NCI-H1436 (cell line): ENCODE measurements at regions not wholly inside any gene's neighbourhood (a gene's known extent, or its start where the extent isn't known, plus 50 kb on each side); places are given as distances from the start of the nearest gene placed in this dataset.

ENCODE experiments used
- DNase-seq: peaks from one replicate; lab custom pipeline; 2025; lab: John Stamatoyannopoulos, UW

DNA sequence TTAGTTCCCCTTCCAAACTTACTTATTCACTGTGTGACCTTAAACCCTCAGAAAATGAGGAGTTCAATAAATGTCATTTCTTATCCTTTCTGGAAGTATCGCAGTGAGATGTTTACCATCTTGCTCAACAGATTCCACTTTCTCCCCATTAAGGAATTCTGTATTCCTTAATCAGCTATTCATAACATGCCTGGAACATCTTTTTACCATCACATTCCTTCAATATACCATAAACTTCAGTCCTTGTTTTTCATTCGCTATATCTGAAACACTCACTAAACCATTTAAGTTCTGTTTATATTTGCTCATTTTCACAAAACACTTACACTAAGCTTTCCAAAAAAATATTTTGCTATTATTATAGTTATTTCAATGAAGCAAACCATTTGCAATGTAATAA lies 1158.6 kb downstream of the CDH12 start:
- DNase-seq = no peak

DNA sequence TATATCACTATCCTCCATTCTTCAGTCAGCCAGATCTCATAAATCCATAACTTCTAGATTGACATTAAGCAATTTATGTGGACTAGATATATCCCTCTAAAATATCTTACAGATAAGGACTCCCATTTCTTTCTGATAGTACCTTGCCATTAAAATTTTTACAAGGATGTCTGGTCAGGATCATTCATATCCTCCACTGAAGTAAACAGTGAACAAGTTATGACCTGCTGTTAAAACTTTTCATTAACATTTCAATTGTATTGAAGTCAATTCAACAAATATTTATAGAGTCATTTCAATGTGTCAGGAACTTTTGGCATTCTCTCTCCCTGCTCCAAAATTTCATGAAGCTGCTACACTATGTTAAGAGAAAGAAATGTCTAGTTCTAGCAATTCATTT lies 1159.6 kb downstream of the CDH12 start:
- no peak for DNase-seq

DNA sequence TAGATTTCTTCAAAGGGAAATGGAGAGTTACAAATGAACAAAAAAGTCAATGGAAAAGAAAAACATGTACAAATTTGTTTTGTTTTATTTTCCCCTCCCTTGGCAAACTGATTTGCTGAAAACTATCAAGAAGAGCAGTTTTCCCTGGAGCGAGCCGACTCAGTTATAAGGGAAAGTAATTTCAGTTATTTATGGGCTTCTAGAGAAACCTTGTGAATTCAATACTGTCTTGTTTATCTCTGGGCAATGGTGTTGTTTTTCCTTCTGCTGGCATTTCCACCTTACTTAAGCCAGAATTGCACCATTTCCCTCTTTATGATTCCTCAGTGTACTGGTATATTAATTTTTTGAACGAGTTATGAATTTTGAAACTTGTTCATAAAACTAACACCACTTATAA lies 1163.6 kb downstream of the CDH12 start:
- DNase-seq = no peak

DNA sequence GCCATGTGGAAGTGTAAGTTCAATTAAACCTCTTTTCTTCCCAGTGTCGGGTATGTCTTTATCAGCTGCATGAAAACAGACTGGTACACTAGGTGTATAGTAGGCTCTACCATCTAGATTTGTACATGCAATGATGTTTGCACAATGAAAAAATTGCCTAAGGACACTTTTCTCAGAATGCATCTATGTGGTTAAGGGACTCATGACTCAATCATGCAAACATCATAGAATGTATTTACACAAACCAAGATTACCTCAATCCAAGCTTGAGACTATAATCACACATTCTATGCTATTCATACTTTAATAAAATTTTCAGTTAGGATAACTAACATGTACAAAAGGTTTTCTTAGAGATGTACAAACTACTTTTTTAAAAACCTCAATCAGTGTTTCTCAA lies 1164.5 kb downstream of the CDH12 start:
- DNase-seq = no peak

DNA sequence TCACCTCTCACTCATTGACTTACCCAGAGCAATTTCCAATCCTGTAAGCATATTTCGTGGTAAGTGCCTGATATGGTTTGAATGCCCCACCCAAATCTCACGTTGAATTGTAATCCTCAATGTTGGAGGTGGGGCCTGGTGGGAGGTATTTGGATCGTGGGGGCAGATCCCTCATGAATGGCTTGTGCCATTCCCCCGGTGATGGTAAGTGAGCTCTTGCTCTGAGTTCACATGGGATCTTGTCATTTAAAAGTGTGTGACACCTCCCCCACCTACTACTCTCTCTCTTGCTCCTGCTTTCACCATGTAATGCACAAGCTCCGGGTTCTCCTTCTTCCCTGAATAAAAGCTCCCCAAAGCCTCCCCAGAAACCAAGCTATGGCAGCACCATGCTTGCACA lies 1165.5 kb downstream of the CDH12 start:
- DNase-seq = no peak

DNA sequence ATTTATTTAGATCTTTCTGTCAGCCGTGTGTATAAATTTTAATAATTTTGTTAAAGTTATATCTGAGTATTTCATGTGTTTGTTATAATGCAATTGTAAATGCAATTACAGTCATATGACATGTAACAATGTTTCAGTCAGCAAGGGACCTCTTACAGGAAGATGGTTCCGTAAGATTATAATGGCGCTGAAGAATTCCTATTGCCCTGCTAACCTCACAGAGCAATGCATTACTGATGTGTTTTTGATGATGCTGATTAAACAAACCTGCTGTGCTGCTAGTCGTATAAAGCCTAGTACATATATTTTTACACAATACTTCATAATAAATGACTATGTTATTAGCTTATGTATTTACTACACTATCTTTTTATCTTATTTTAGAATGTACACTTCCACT lies 1166.4 kb downstream of the CDH12 start:
- DNase-seq = no peak

DNA sequence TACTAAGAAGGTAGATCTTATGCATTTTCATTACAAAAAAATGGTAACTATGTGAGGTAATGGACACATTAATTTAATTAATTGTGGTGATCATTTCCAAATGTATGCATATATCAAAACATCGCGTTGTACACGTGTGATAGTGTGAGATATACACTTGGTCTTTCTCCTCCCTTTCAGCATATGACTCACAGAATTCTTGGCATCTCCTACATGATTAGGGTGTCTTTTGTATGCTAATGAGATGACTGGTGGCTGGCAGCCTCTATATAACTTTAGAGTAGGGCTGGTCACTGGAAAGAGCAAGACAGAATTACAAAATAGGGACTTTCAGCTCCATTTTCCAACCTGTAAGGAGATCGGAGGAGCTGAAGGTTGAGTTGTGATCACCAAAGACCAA lies 1167.6 kb downstream of the CDH12 start:
- DNase-seq = no peak

DNA sequence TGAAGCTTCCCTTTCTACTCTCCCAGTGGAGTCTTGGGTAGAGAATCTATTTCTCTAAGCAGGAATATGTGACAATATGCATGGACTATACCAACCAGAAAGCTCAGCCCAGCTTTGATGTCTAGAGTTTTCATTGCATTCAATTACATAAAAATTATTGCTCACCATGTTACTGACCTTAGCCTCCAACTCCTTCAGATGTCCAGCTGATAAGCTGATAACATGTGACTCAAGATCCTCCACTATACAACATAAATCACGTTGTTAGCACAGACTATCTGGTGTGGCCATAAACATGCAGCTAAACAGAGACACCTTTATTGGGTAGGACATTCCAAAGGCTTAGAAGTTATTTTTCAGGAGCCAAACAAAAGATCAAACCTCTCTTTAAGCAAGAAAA lies 1168.2 kb downstream of the CDH12 start:
- DNase-seq = no peak

DNA sequence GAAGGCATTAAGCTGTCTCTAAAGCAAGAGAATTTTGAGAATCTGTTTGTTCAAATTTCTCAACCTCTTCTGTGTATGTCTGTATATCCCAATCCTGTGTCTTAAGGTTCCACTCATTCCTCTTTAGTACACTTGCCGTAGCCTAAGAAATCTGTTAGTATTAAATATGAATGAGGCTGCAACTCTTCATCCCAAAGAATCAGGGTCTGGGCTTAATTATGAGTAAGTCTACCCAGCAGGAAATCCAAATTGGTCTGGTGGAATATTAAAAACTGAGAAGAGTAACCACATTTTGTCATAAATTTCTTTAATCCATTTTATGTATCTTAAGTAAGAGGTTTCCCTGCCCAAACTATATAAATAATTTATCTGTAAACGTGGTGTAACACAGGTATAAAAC lies 1171.2 kb downstream of the CDH12 start:
- no peak for DNase-seq

DNA sequence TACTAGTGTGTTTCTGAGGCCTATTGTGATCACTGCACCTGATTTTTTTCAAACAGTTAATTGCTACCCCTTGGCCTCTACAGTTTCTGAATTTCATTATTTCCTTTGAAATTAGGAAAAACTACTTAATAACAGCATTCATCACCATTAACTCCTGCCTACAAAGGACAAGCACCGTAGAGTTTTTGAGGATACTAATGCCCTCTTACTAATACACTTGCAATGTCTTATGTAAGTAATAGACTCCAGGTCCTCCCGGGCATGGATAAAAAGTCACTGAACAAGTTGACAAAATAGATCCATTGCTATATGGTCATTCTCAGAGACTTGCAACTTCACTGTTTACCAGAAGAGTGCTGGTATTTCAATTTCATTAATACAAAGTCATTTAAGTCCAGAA lies 1172.5 kb downstream of the CDH12 start:
- no peak for DNase-seq

DNA sequence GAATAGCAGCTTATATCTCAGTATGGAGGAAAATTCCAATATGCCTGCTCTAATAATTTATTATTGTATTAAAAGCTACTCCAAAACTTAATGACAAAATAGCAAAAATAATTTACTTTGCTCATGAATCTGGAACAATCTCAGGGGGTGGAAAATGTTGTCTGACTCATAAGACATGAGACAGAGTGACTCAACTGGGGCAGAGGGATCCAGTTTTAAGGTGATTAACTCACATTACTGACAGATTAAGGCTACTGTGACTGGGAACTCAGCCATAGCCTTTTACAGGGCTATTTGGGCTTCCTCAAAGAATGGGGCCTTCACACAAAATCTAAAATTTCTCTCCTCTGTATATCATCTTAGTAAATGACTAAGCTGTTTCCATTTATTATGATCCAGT lies 1172.9 kb downstream of the CDH12 start:
- DNase-seq = no peak

DNA sequence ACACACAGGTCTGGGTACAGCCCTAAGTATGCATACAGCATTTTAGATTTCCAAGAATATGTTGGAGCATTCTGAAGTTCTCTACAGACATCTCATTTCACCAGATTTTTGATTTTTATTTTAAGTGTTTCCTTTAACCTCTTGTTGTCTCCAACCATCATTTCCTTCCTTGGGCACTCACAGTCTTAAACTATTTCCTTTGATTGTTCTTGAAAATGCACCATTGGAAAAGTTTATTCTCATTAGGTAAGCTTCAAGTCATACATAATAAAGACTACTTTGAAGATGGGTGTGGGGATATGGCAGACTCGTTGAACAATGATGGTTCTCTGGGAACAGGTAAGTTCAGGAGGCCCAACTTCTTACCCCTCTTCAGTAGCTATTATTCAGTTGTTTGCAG lies 1174.6 kb downstream of the CDH12 start:
- no peak for DNase-seq

DNA sequence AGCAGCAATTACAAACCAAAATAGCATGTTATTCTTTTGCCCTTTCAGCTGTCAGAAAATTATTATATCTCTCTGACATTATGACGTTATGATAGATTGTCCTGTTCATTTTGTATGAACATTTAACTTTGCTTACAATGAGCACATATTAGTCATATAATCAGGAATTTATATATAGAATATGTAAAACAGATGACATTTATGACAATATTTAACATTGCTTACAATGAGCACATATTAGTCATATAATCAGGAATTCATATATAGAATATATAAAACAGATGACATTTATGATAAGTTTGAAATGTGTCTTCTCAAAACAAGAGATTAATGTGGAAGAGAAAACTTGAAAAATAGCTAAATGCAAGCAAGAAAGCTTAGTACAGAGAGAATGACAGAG lies 1180.2 kb downstream of the CDH12 start:
- DNase-seq = no peak

DNA sequence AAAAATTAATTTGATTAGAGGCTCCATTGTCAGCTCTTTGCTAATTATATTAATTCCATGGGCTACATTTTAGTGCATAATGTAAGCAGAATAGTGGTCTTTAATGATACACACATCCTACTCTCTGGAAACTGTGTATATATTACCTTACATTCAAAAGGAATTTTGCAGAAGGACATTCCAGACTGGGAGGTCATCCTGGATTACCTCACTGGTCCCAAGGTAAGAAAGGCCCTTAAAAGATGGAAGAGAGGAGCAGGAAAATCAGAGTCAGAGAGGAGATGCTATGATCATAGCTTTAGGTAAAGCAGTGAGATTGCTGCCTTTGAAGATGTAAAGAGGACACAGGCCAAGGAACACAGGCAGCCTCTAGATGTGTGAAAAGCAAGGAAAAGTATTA lies 1180.8 kb downstream of the CDH12 start:
- DNase-seq = no peak

DNA sequence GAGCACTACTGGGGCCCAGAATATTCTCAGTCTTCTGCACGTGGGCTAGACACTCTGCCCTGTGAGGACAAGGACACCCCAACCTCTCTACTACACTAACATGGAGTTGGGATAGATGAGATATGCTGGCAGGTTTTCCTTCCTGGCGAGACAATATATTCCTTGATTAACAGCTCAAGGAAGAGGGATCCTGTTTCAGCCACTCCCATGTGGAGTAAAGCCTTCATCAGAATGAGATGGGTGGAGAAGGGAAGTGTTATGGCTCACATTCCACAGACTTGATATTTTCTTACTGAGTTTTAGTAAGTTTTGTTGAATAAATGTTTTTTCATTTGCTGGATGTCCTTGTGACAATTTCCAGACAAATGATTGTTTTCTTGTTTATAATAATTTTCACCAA lies 1187.6 kb downstream of the CDH12 start:
- DNase-seq = no peak

DNA sequence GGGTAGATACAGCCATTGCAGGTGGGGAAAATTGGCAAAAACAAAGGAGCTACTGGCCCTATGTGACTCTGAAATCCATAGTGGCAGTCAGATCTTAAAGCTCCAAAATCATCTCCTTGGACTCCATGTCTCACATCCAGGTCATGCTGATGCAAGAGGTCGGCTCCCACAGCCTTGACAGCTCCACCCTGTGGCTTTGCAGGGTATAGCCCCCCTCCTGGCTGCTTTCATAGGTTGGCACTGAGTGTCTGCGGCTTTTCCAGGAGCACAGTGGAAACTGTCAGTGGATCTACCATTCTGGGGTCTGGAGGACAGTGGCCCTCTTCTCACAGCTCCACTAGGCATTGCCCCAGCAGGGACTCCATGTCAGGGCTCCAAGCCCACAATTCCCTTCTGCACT lies 1190.1 kb downstream of the CDH12 start:
- DNase-seq = no peak

DNA sequence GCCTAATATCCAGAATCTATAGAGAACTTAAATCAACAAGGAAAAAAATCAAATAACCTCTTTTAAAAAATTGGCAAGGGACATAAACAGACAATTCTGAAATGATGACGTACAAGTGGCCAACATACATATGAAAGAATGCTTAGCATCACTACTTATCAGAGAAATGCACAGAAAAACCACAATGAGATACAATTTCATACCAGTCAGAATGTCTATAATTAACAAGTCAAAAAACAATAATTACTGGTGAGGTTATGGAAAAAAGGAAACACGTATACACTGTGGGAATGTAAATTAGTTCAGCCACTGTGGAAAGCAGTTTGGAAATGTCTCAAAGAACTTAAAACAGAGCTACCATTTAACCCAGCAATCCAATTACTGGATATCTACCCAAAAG lies 1192.0 kb downstream of the CDH12 start:
- DNase-seq = no peak

DNA sequence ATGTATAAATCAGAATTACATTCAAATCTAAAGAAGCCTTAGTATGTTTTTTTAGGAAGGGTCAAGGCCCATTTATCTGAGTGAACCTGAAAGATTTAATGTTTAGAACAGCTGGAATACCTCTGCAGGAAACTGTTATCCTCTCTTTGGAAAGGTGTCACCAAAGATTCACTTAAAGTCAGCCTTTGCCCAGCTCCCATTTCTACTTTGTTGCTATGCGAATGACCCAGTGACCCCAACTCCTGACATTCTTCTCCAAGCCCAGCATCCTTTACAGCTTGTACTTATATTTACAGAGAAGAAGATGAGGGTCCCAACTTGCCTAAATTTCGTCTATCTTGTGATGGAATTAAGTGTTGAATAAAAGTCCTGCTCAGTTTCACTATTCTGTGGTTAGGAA lies 1198.6 kb downstream of the CDH12 start:
- no peak for DNase-seq

DNA sequence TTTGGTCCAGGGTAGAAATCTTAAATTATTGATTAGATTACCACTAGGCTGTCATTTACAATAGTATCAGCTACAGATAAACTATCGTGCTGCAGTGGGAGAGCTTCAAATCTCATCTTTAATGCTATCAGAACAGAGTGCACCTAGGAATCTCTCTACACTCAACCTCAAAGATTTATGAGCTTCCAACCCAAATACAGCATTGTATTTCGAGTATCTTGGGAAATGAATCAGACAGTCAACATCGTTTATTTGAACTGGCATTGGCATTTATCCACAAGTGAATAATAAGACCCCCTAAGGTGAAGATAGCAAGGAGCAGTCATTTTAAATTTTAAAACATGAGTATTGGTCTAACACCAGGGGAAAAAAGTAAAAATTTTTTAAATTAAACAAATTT lies 1203.2 kb downstream of the CDH12 start:
- no peak for DNase-seq

DNA sequence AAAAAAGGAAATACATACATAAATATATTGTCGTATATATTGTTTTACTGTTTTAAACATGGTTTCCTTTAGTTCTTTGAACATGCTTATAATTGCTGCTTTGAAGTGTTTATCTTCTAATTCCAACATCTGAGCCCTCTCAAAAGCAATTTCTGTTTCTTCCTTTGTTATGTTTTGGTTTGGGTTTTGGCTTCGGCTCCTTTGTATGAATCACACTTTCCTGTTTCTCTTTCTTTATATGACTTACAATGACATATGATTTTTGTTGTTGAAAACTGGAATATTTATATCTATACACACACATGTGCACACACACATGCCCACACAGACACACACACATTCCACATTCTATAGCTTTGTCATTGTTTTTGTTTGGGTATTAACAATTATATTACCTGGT lies 1206.7 kb downstream of the CDH12 start:
- no peak for DNase-seq

DNA sequence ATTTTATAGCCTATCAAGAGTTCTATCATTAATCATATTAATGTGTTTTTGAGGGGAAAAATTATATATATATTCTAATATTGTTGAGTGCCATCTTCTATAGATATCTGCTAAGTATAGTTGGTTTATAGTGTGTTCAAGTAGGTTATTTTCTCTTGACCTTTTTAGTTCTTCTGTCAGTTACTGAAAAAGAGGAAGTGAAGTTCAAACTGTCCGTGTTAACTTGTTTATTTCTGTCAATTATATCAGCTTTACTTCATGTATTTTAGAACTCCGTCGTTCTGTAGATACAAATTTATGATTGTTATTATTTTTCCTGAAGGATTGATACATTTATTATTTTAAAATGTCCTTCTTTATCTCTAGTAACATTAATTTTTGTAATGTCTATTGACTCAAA lies 1209.1 kb downstream of the CDH12 start:
- DNase-seq = no peak

DNA sequence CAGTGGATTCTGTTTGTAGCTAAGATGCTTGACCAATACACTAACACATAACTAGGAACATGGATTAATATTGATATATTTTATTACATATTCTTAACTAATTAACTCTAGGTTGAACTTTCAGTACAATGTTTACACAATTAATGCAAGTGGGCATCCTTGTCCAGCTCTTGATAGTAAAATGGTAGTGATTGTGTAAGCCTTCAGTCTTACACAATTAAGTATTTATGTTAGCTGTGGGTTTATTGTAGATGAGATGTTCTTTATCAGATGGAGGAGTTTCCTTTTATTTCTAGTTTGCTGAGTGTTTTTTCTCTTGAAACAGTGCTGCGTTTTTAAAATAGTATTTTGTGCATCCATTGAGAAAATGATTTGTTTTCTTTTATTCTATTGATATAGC lies 1210.8 kb downstream of the CDH12 start:
- no peak for DNase-seq

DNA sequence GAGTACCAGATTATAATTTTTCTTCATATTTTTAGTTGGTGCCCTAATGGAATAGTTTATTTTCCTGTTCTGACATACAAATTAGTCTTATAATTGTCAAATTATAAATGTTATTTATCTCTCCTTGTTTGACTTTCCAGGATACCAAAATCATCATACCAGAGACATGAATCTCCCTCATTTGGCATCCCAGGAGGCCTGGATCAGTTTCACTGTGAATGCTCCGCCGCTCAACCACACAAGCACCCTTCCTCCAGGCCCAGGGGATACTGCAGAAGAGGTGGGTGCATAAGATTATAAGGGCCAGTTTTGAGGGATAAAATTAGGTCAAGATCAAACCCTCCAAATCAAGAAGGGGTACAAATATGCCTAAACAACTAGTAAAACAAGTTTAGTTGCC lies 1229.3 kb downstream of the CDH12 start:
- no peak for DNase-seq

DNA sequence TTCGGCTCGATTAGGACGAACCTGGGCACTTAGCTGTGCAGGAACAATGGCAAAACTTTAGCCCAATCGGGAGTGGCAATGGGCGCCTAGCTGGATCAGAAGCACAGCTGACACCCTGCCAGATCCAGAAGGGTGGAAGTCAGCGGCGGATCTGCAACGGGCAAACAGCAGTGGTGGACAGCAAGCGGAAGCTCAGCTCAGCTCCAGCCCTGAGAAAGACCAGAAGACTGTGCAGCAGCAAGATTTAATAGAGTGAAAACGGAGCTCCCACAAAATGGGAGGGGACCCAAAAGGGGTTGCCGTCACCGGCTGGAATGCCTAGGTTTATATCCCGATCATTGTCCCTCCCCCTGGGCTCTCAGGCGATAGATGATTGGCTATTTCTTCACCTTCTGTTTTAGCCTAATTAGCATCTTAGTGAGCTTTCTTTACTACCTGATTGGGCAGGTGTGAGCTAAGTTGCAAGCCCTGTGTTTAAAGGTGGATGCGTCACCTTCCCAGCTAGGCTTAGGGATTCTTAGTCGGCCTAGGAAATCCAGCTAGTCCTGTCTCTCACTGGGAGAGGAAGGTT lies 1237.9 kb downstream of the CDH12 start:
- no peak for DNase-seq

DNA sequence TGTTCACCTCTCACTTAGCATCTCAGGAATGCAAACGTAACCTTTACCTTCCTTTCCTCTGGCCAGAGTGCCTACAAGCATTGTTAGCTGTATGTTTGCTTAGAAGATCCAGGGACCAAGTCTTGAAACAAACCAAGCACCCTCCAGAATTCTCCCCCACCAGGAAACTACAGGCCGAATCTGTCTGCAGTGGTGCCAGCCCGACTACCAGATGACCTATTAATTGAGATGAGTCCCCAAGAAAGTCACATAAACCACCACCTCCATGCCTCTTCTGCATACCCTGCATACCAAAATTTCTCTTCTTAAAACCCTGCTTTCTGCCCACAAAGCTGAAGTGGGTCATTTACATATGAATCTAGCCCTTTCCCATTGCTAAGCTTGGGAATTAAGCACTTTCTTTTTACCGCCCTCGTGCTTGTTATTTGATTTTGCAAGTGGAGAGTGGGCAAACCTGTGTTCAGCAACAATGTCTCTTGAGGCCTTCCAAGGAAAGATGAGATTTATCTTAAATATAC lies 1239.1 kb downstream of the CDH12 start:
- no peak for DNase-seq
